ENCODE measurements at regions not wholly inside any gene's neighbourhood (a gene's known extent, or its start where the extent isn't known, plus 50 kb on each side); places are given as distances from the start of the nearest gene placed in this dataset.

GRCh38 chr2:239676716-239677452 is 276.1 kb upstream of the HDAC4 start:
- DNase-seq: no peak
- peaks cover 0 to 2% (median 0%) of the 10 kb centered on the region in 5 experiments for H3K27me3 ChIP-seq (replicated peaks in 2 of 5; ENCODE audit: control insufficient read depth in 4 of 5, insufficient read depth in 5 of 5, low read length in 4 of 5)
- ChIA-PET CTCF (no interaction called here), POLR2A (no interaction called here)
- H3K36me3 ChIP-seq (ENCODE audit: control insufficient read depth in 4 of 4, insufficient read depth in 4 of 4, low read length in 3 of 4): no peaks in the 10 kb centered on the region
- no peak overlapping the region for H3K27ac ChIP-seq (ENCODE audit: insufficient read depth in 1 of 2, low read depth in 1 of 2, low read length in 2 of 2, poor library complexity in 1 of 2, severe bottlenecking in 2 of 2)
- WGBS (ENCODE audit: insufficient coverage): 95% methylated on average over 14 of the region's 19 CpGs
- no peaks in the 10 kb centered on the region for H3K4me1 ChIP-seq (ENCODE audit: control extremely low read depth in 1 of 4, control insufficient read depth in 4 of 4, insufficient read depth in 4 of 4, low read length in 3 of 4)
- H3K9me3 ChIP-seq (ENCODE audit: control extremely low read depth in 1 of 5, control insufficient read depth in 4 of 5, insufficient read depth in 2 of 5, low read depth in 1 of 5, low read length in 4 of 5): peaks cover 0 to 3% (median 0%) of the 10 kb centered on the region in 5 experiments
- no peak overlapping the region for H3K4me3 ChIP-seq (ENCODE audit: control insufficient read depth in 1 of 7, extremely low read depth in 1 of 7, insufficient read depth in 4 of 7, low read depth in 2 of 7, low read length in 6 of 7)

- 93% methylated on average over 12 of the region's 22 CpGs for WGBS (ENCODE audit: insufficient coverage)
- Histone ChIP-seq H3K4me3 (ENCODE audit: control insufficient read depth in 1 of 7, extremely low read depth in 1 of 7, insufficient read depth in 4 of 7, low read depth in 2 of 7, low read length in 6 of 7) (no peak overlapping the region), H3K27ac (ENCODE audit: insufficient read depth in 1 of 2, low read depth in 1 of 2, low read length in 2 of 2, poor library complexity in 1 of 2, severe bottlenecking in 2 of 2) (no peak overlapping the region), H3K36me3 (ENCODE audit: control insufficient read depth in 4 of 4, insufficient read depth in 4 of 4, low read length in 3 of 4) (no peaks in the 10 kb centered on the region), H3K27me3 (replicated peaks in 2 of 5; ENCODE audit: control insufficient read depth in 4 of 5, insufficient read depth in 5 of 5, low read length in 4 of 5) (peaks cover 0 to 2% (median 0%) of the 10 kb centered on the region in 5 experiments), H3K9me3 (ENCODE audit: control extremely low read depth in 1 of 5, control insufficient read depth in 4 of 5, insufficient read depth in 2 of 5, low read depth in 1 of 5, low read length in 4 of 5) (peaks cover 0 to 3% (median 0%) of the 10 kb centered on the region in 5 experiments), H3K4me1 (ENCODE audit: control extremely low read depth in 1 of 4, control insufficient read depth in 4 of 4, insufficient read depth in 4 of 4, low read length in 3 of 4) (no peaks in the 10 kb centered on the region)
- ChIA-PET CTCF (no interaction called here), POLR2A (no interaction called here)
- no peak for DNase-seq
Measured at GRCh38 chr2:239675826-239676715, 275.3 kb upstream of the HDAC4 start.

GRCh38 chr2:239674981-239675825 is 274.4 kb upstream of the HDAC4 start:
- H3K9me3 ChIP-seq (ENCODE audit: control extremely low read depth in 1 of 5, control insufficient read depth in 4 of 5, insufficient read depth in 2 of 5, low read depth in 1 of 5, low read length in 4 of 5): peaks cover 0 to 3% (median 0%) of the 10 kb centered on the region in 5 experiments
- H3K27me3 ChIP-seq (replicated peaks in 2 of 5; ENCODE audit: control insufficient read depth in 4 of 5, insufficient read depth in 5 of 5, low read length in 4 of 5): peaks cover 0 to 2% (median 0%) of the 10 kb centered on the region in 5 experiments
- ChIA-PET POLR2A (no interaction called here), CTCF (no interaction called here)
- H3K4me1 ChIP-seq (ENCODE audit: control extremely low read depth in 1 of 4, control insufficient read depth in 4 of 4, insufficient read depth in 4 of 4, low read length in 3 of 4): no peaks in the 10 kb centered on the region
- no peak for DNase-seq
- no peak overlapping the region for H3K4me3 ChIP-seq (ENCODE audit: control insufficient read depth in 1 of 7, extremely low read depth in 1 of 7, insufficient read depth in 4 of 7, low read depth in 2 of 7, low read length in 6 of 7)
- no peaks in the 10 kb centered on the region for H3K36me3 ChIP-seq (ENCODE audit: control insufficient read depth in 4 of 4, insufficient read depth in 4 of 4, low read length in 3 of 4)
- WGBS (ENCODE audit: insufficient coverage): 92% methylated on average over 15 of the region's 17 CpGs
- H3K27ac ChIP-seq (ENCODE audit: insufficient read depth in 1 of 2, low read depth in 1 of 2, low read length in 2 of 2, poor library complexity in 1 of 2, severe bottlenecking in 2 of 2): no peak overlapping the region

GRCh38 chr2:239674101-239674980 is 273.5 kb upstream of the HDAC4 start:
- 96% methylated on average over 14 of the region's 17 CpGs for WGBS (ENCODE audit: insufficient coverage)
- POLR2A ChIA-PET: no interaction called here

GRCh38 chr2:239673641-239674040 is 272.8 kb upstream of the HDAC4 start:
- Histone ChIP-seq H3K27ac (ENCODE audit: insufficient read depth in 1 of 2, low read depth in 1 of 2, low read length in 2 of 2, poor library complexity in 1 of 2, severe bottlenecking in 2 of 2) (no peak overlapping the region), H3K4me1 (ENCODE audit: control extremely low read depth in 1 of 4, control insufficient read depth in 4 of 4, insufficient read depth in 4 of 4, low read length in 3 of 4) (no peaks in the 10 kb centered on the region), H3K4me3 (ENCODE audit: control insufficient read depth in 1 of 7, extremely low read depth in 1 of 7, insufficient read depth in 4 of 7, low read depth in 2 of 7, low read length in 6 of 7) (no peak overlapping the region), H3K9me3 (ENCODE audit: control extremely low read depth in 1 of 5, control insufficient read depth in 4 of 5, insufficient read depth in 2 of 5, low read depth in 1 of 5, low read length in 4 of 5) (no peaks in the 10 kb centered on the region), H3K27me3 (replicated peaks in 2 of 5; ENCODE audit: control insufficient read depth in 4 of 5, insufficient read depth in 5 of 5, low read length in 4 of 5) (no peaks in the 10 kb centered on the region), H3K36me3 (ENCODE audit: control insufficient read depth in 4 of 4, insufficient read depth in 4 of 4, low read length in 3 of 4) (no peaks in the 10 kb centered on the region)
- CTCF ChIA-PET: no interaction called here
- DNase-seq: no peak
- 94% methylated on average over 9 of the region's 10 CpGs for whole genome bisulfite sequencing (ENCODE audit: insufficient coverage)
- POLR2A ChIA-PET: no interaction called here

More at GRCh38 chr2:239674101-239674980, 273.5 kb upstream of the HDAC4 start:
- CTCF ChIA-PET: no interaction called here
- Histone ChIP-seq H3K4me1 (ENCODE audit: control extremely low read depth in 1 of 4, control insufficient read depth in 4 of 4, insufficient read depth in 4 of 4, low read length in 3 of 4) (no peaks in the 10 kb centered on the region), H3K36me3 (ENCODE audit: control insufficient read depth in 4 of 4, insufficient read depth in 4 of 4, low read length in 3 of 4) (no peaks in the 10 kb centered on the region), H3K27me3 (replicated peaks in 2 of 5; ENCODE audit: control insufficient read depth in 4 of 5, insufficient read depth in 5 of 5, low read length in 4 of 5) (no peaks in the 10 kb centered on the region), H3K9me3 (ENCODE audit: control extremely low read depth in 1 of 5, control insufficient read depth in 4 of 5, insufficient read depth in 2 of 5, low read depth in 1 of 5, low read length in 4 of 5) (no peaks in the 10 kb centered on the region), H3K27ac (ENCODE audit: insufficient read depth in 1 of 2, low read depth in 1 of 2, low read length in 2 of 2, poor library complexity in 1 of 2, severe bottlenecking in 2 of 2) (no peak overlapping the region), H3K4me3 (ENCODE audit: control insufficient read depth in 1 of 7, extremely low read depth in 1 of 7, insufficient read depth in 4 of 7, low read depth in 2 of 7, low read length in 6 of 7) (no peak overlapping the region)
- no peak for DNase-seq

GRCh38 chr2:239671916-239672849 is 271.4 kb upstream of the HDAC4 start:
- Histone ChIP-seq H3K27ac (ENCODE audit: insufficient read depth in 1 of 2, low read depth in 1 of 2, low read length in 2 of 2, poor library complexity in 1 of 2, severe bottlenecking in 2 of 2) (no peak overlapping the region), H3K4me3 (ENCODE audit: control insufficient read depth in 1 of 7, extremely low read depth in 1 of 7, insufficient read depth in 4 of 7, low read depth in 2 of 7, low read length in 6 of 7) (no peak overlapping the region), H3K36me3 (ENCODE audit: control insufficient read depth in 4 of 4, insufficient read depth in 4 of 4, low read length in 3 of 4) (no peaks in the 10 kb centered on the region), H3K4me1 (ENCODE audit: control extremely low read depth in 1 of 4, control insufficient read depth in 4 of 4, insufficient read depth in 4 of 4, low read length in 3 of 4) (no peaks in the 10 kb centered on the region), H3K27me3 (replicated peaks in 2 of 5; ENCODE audit: control insufficient read depth in 4 of 5, insufficient read depth in 5 of 5, low read length in 4 of 5) (no peaks in the 10 kb centered on the region), H3K9me3 (ENCODE audit: control extremely low read depth in 1 of 5, control insufficient read depth in 4 of 5, insufficient read depth in 2 of 5, low read depth in 1 of 5, low read length in 4 of 5) (no peaks in the 10 kb centered on the region)
- DNase-seq: no peak
- CTCF ChIA-PET: no interaction called here
- POLR2A ChIA-PET: no interaction called here
- 97% methylated on average over 14 of the region's 18 CpGs for WGBS (ENCODE audit: insufficient coverage)
